ENCODE measurements at regions not wholly inside any gene's neighbourhood (a gene's known extent, or its start where the extent isn't known, plus 50 kb on each side); places are given as distances from the start of the nearest gene placed in this dataset.
"Not testable (repeated sequence)": the region's sequence is repeated elsewhere in the genome, so short reads cannot be mapped to it uniquely, and the experiment has no call there.

GRCh38 chr2:155502766-155503165, 804.3 kb downstream of the KCNJ3 start:
- no peak for DNase-seq

GRCh38 chr2:155498106-155498505, 799.6 kb downstream of the KCNJ3 start:
- no peak for DNase-seq

- DNase-seq = no peak
Measured at GRCh38 chr2:155494744-155495143, 796.2 kb downstream of the KCNJ3 start.

GRCh38 chr2:155485141-155485842, 786.8 kb downstream of the KCNJ3 start:
- DNase-seq = no peak

GRCh38 chr2:155481141-155481540, 782.6 kb downstream of the KCNJ3 start:
- DNase-seq = no peak

GRCh38 chr2:155472018-155472417, 773.5 kb downstream of the KCNJ3 start:
- DNase-seq = not testable (repeated sequence)

- DNase-seq = no peak
Measured at GRCh38 chr2:155456222-155456621, 757.7 kb downstream of the KCNJ3 start.

- DNase-seq = no peak
Measured at GRCh38 chr2:155442755-155443372, 744.4 kb downstream of the KCNJ3 start.

- DNase-seq = no peak
Measured at GRCh38 chr2:155442088-155442487, 743.6 kb downstream of the KCNJ3 start.

- DNase-seq = no peak
Measured at GRCh38 chr2:155431004-155431507, 732.6 kb downstream of the KCNJ3 start.

- DNase-seq = no peak
Measured at GRCh38 chr2:155427470-155427869, 729.0 kb downstream of the KCNJ3 start.

- DNase-seq = no peak
Measured at GRCh38 chr2:155424518-155424917, 726.0 kb downstream of the KCNJ3 start.

- DNase-seq = no peak
Measured at GRCh38 chr2:155418753-155419152, 720.3 kb downstream of the KCNJ3 start.

- peak; percentile 43 for DNase-seq
Measured at GRCh38 chr2:155412598-155412997, 714.1 kb downstream of the KCNJ3 start.

GRCh38 chr2:155404433-155405002, 706.0 kb downstream of the KCNJ3 start:
- no peak for DNase-seq

GRCh38 chr2:155393406-155393805, 694.9 kb downstream of the KCNJ3 start:
- DNase-seq = no peak

- DNase-seq = no peak
Measured at GRCh38 chr2:155391613-155392130, 693.2 kb downstream of the KCNJ3 start.

- DNase-seq = no peak
Measured at GRCh38 chr2:155389224-155389623, 690.7 kb downstream of the KCNJ3 start.

GRCh38 chr2:155384555-155385123, 686.1 kb downstream of the KCNJ3 start:
- no peak for DNase-seq

- no peak for DNase-seq
Measured at GRCh38 chr2:155382776-155383175, 684.3 kb downstream of the KCNJ3 start.

GRCh38 chr2:155381436-155381835, 682.9 kb downstream of the KCNJ3 start:
- no peak for DNase-seq

- DNase-seq = no peak
Measured at GRCh38 chr2:155379494-155379893, 681.0 kb downstream of the KCNJ3 start.

- no peak for DNase-seq
Measured at GRCh38 chr2:155377931-155378444, 679.5 kb downstream of the KCNJ3 start.

Data from RPMI8226 (cell line).